Smooth muscle cell (in vitro differentiated cells): ENCODE measurements at regions not wholly inside any gene's neighbourhood (a gene's known extent, or its start where the extent isn't known, plus 50 kb on each side); places are given as distances from the start of the nearest gene placed in this dataset.

ENCODE experiments used
- DNase-seq: peaks from one replicate; lab custom pipeline; 2025; ENCODE audit not compliant: unreplicated experiment; lab: John Stamatoyannopoulos, UW
- H2AFZ ChIP-seq: fragments of 200-600 bp; sonication (generic); 2 replicates; pipeline ENCODE4 v1.6.0; 2016; ENCODE audit warnings: antibody characterized with exemption, low read depth, mild to moderate bottlenecking
- H3F3A ChIP-seq: fragments of 200-600 bp; sonication (generic); 2 replicates; pipeline ENCODE4 v1.6.0; 2017; ENCODE audit warnings: antibody characterized with exemption, low read depth
- H3K27ac ChIP-seq: fragments of 200-600 bp; sonication (generic); 2 replicates; pipeline ENCODE4 v1.5.1; 2016; ENCODE audit warnings: low read depth, mild to moderate bottlenecking
- H3K27me3 ChIP-seq: fragments of 200-600 bp; sonication (generic); 2 replicates; pipeline ENCODE4 v1.6.1; 2016; ENCODE audit warnings: low read depth, mild to moderate bottlenecking
- H3K36me3 ChIP-seq: fragments of 200-600 bp; sonication (generic); 2 replicates; pipeline ENCODE4 v1.5.1; 2016; ENCODE audit warnings: low read depth
- H3K4me1 ChIP-seq: fragments of 200-600 bp; sonication (generic); 2 replicates; pipeline ENCODE4 v1.5.1; 2016; ENCODE audit warnings: low read depth
- H3K4me2 ChIP-seq: fragments of 200-600 bp; sonication (generic); 2 replicates; pipeline ENCODE4 v1.6.0; 2016; ENCODE audit warnings: mild to moderate bottlenecking
- H3K4me3 ChIP-seq: fragments of 200-600 bp; sonication (generic); 2 replicates; pipeline ENCODE4 v1.5.1; 2016; ENCODE audit warnings: mild to moderate bottlenecking
- H3K79me2 ChIP-seq: fragments of 200-600 bp; sonication (generic); 2 replicates; pipeline ENCODE4 v1.6.0; 2016; ENCODE audit warnings: low read depth, mild to moderate bottlenecking
- H3K9ac ChIP-seq: fragments of 200-600 bp; sonication (generic); 2 replicates; pipeline ENCODE4 v1.6.0; 2016; ENCODE audit warnings: low read depth
- H3K9me3 ChIP-seq: fragments of 200-600 bp; sonication (generic); replicated peaks from 2 replicates; pipeline ENCODE4 v1.5.1; 2016; ENCODE audit warnings: low read depth
- H4K20me1 ChIP-seq: fragments of 200-600 bp; sonication (generic); 2 replicates; pipeline ENCODE4 v1.6.0; 2016; ENCODE audit warnings: low read depth
- WGBS: methylation state at CpG from one replicate; pipeline ENCODE4 v1.1.7; 2016; ENCODE audit warnings: low lambda C conversion rate; 5-methylcytosine and 5-hydroxymethylcytosine counted together
- TF ChIP-seq, protein P1 (sequence below): fragments of 200-600 bp; sonication (generic); IDR thresholded peaks from 2 replicates; pipeline ENCODE4 v1.5.1; 2017; ENCODE audit warnings: borderline replicate concordance, mild to moderate bottlenecking, antibody characterized with exemption; ENCODE audit not compliant: insufficient read depth, poor library complexity, severe bottlenecking

DNA sequence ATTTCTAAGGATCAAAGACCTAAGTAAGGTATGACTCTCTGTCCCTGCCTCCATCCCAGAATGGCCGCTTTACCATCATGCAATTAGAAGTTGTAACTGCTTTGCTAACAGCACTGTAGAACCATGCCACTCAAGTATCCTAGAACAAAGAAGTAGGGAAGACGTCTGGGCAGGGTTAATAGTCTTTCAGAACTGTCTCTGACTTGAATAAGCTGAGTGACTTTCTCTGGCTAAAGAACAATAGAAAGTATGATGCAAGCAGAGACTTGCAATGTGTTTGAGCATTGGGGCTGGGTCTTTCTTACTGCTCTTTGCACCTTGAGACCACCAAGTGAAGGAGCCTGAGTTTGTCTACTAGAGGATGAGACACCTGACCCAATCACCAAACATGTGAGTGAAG is 279.6 kb upstream of the JAG1 start:
- Histone ChIP-seq H2AFZ (no peak overlapping the region), H3K9me3 (no peaks in the 10 kb centered on the region), H3K79me2 (no peaks in the 10 kb centered on the region), H3K4me3 (no peak overlapping the region), H3K27me3 (no peaks in the 10 kb centered on the region), H3K36me3 (no peaks in the 10 kb centered on the region), H4K20me1 (no peaks in the 10 kb centered on the region), H3K4me1 (no peaks in the 10 kb centered on the region), H3K9ac (no peak overlapping the region), H3F3A (no peaks in the 10 kb centered on the region), H3K27ac (peak overlapping the region; percentile 47), H3K4me2 (no peak overlapping the region)
- TF ChIP-seq, protein P1, sequence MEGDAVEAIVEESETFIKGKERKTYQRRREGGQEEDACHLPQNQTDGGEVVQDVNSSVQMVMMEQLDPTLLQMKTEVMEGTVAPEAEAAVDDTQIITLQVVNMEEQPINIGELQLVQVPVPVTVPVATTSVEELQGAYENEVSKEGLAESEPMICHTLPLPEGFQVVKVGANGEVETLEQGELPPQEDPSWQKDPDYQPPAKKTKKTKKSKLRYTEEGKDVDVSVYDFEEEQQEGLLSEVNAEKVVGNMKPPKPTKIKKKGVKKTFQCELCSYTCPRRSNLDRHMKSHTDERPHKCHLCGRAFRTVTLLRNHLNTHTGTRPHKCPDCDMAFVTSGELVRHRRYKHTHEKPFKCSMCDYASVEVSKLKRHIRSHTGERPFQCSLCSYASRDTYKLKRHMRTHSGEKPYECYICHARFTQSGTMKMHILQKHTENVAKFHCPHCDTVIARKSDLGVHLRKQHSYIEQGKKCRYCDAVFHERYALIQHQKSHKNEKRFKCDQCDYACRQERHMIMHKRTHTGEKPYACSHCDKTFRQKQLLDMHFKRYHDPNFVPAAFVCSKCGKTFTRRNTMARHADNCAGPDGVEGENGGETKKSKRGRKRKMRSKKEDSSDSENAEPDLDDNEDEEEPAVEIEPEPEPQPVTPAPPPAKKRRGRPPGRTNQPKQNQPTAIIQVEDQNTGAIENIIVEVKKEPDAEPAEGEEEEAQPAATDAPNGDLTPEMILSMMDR: no peak
- WGBS: 67% methylated on average over 2 of the region's 2 CpGs
- no peak for DNase-seq

DNA sequence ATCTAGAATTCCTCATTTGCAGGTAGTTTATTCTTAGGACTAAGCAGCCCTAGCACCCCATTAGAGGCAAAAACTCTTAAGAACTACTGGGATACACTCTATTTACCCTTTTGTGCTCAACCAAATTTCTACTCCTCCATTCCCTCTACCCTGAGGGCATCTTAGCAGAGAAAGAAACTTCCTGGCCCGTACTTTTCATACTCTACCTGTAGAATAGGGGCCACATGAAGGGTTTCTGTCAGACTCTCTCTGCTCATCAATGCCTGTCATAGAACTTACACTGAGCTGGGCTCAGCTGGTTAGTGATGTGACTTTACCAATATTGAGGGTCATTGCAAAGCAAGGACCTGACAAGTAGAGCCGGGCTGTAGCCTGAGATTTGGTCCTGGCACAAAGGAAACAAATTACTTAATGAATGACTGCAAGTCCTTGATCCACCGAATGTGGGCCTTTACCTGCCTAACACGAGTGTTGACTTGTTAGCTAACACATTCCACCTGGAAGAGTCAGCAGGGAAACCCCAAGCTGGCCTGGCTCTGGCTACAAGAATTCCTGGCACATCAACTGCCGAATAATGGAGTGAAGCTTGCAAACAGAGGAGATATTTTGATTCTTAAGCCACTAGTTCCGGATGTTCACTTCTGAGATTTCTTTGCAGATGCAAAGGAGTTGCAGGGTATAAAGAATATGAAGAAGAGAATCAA is 280.5 kb upstream of the JAG1 start:
- H3K27ac ChIP-seq: peak overlapping the region; percentile 47
- H3K4me2 ChIP-seq: no peak overlapping the region
- H3K9me3 ChIP-seq: no peaks in the 10 kb centered on the region
- no peaks in the 10 kb centered on the region for H3K36me3 ChIP-seq
- no peaks in the 10 kb centered on the region for H3F3A ChIP-seq
- WGBS: 69% methylated on average over 6 of the region's 6 CpGs
- no peak overlapping the region for H3K4me3 ChIP-seq
- no peaks in the 10 kb centered on the region for H4K20me1 ChIP-seq
- no peaks in the 10 kb centered on the region for H3K4me1 ChIP-seq
- no peak overlapping the region for H2AFZ ChIP-seq
- no peak overlapping the region for H3K9ac ChIP-seq
- no peak for DNase-seq
- TF ChIP-seq, protein P1: no peak
- no peaks in the 10 kb centered on the region for H3K79me2 ChIP-seq
- H3K27me3 ChIP-seq: no peaks in the 10 kb centered on the region

DNA sequence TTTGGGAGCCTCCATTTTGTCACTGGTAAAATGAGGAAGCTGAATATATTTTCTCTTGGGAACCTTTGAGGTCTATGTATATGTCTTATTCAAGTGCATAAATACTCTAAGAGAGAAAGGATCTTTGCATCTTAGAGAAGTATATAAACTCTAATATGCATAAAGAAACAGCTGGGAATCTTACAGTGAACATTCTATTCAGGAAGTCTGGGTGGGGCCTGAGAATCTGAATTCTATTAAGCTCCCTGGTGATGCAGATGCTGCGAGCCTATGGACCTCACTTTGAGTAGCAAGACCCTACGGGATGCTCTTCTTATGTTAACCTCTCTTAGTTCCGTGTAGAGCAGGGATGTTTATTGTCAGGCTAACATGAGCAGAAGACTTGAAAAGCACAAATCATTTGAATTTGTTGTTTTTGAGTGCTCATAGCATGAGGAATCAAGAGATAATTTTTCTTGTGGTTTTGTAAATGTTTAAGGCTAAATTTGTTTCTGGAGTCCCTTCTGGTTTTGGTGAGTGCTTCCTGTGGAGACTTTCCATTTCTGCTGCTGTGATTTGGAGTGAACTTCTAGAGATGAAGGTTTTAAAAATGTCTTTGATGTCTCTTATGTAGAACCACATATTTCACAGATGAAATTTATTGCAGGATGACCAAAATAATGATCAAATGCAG is 281.2 kb upstream of the JAG1 start:
- Histone ChIP-seq H3F3A (no peaks in the 10 kb centered on the region), H3K4me3 (no peak overlapping the region), H3K79me2 (no peaks in the 10 kb centered on the region), H3K36me3 (no peaks in the 10 kb centered on the region), H3K27me3 (no peaks in the 10 kb centered on the region), H3K9ac (no peak overlapping the region), H3K27ac (peak overlapping the region; percentile 41), H3K4me2 (peak overlapping the region; percentile 13), H4K20me1 (no peaks in the 10 kb centered on the region), H3K4me1 (no peaks in the 10 kb centered on the region), H3K9me3 (no peaks in the 10 kb centered on the region), H2AFZ (peak overlapping the region; percentile 37)
- TF ChIP-seq, protein P1: no peak
- no peak for DNase-seq
- 77% methylated on average over 3 of the region's 3 CpGs for WGBS
